Activated CD4-positive, alpha-beta T cell treated with anti-CD3 and anti-CD28 coated beads, Interleukin-2, Interleukin-6, amounts not matched to agents 100 ng/mL and 50 ng/mL, durations not matched to agents 16 hours and 8 hours (primary cell): ENCODE measurements at regions not wholly inside any gene's neighbourhood (a gene's known extent, or its start where the extent isn't known, plus 50 kb on each side); places are given as distances from the start of the nearest gene placed in this dataset.
"Not testable (repeated sequence)": the region's sequence is repeated elsewhere in the genome, so short reads cannot be mapped to it uniquely, and the experiment has no call there.

Experiments
- DNase-seq: peaks from one replicate; pipeline ENCODE4 v3.0.0-alpha.2; 2020

- no peak for DNase-seq
Measured at GRCh38 chr6:140785926-140786325, 1346.8 kb upstream of the GJE1 start.

- no peak for DNase-seq
Measured at GRCh38 chr6:140784573-140784972, 1348.2 kb upstream of the GJE1 start.

GRCh38 chr6:140783504-140783903, 1349.2 kb upstream of the GJE1 start:
- not testable (repeated sequence) for DNase-seq

GRCh38 chr6:140782941-140783340, 1349.8 kb upstream of the GJE1 start:
- no peak for DNase-seq

- no peak for DNase-seq
Measured at GRCh38 chr6:140779991-140780596, 1352.6 kb upstream of the GJE1 start.

- DNase-seq = no peak
Measured at GRCh38 chr6:140779341-140779740, 1353.4 kb upstream of the GJE1 start.

- DNase-seq = no peak
Measured at GRCh38 chr6:140777780-140778179, 1354.9 kb upstream of the GJE1 start.

- DNase-seq = no peak
Measured at GRCh38 chr6:140775061-140775460, 1357.7 kb upstream of the GJE1 start.

GRCh38 chr6:140774080-140774505, 1358.6 kb upstream of the GJE1 start:
- DNase-seq = peak; percentile 66

- DNase-seq = no peak
Measured at GRCh38 chr6:140773276-140773675, 1359.4 kb upstream of the GJE1 start.

GRCh38 chr6:140772576-140772975, 1360.1 kb upstream of the GJE1 start:
- no peak for DNase-seq

GRCh38 chr6:140768133-140768532, 1364.6 kb upstream of the GJE1 start:
- no peak for DNase-seq

GRCh38 chr6:140766999-140767398, 1365.7 kb upstream of the GJE1 start:
- no peak for DNase-seq

GRCh38 chr6:140758169-140758877, 1374.4 kb upstream of the GJE1 start:
- no peak for DNase-seq

- no peak for DNase-seq
Measured at GRCh38 chr6:140752234-140752633, 1377.8 kb upstream of the CITED2 start.

- DNase-seq = no peak
Measured at GRCh38 chr6:140747114-140747513, 1372.7 kb upstream of the CITED2 start.

- DNase-seq = peak; percentile 46
Measured at GRCh38 chr6:140744659-140745320, 1370.3 kb upstream of the CITED2 start.

GRCh38 chr6:140736231-140736630, 1361.8 kb upstream of the CITED2 start:
- no peak for DNase-seq

- no peak for DNase-seq
Measured at GRCh38 chr6:140732991-140733390, 1358.5 kb upstream of the CITED2 start.

GRCh38 chr6:140732155-140732554, 1357.7 kb upstream of the CITED2 start:
- DNase-seq = no peak

- DNase-seq = no peak
Measured at GRCh38 chr6:140731741-140732140, 1357.3 kb upstream of the CITED2 start.

- DNase-seq = no peak
Measured at GRCh38 chr6:140729521-140729920, 1355.1 kb upstream of the CITED2 start.

GRCh38 chr6:140718021-140718420, 1343.6 kb upstream of the CITED2 start:
- no peak for DNase-seq

- DNase-seq = no peak
Measured at GRCh38 chr6:140713495-140713894, 1339.0 kb upstream of the CITED2 start.
